ENCODE measurements at regions not wholly inside any gene's neighbourhood (a gene's known extent, or its start where the extent isn't known, plus 50 kb on each side); places are given as distances from the start of the nearest gene placed in this dataset.
A peak's percentile ranks its signal among the peaks of the same experiment; 100 is the strongest.

- DNase-seq (ENCODE audit: low read depth in 3 of 3, low spot score in 2 of 3): peak in 1 of 3 donors; percentile 37
Measured at GRCh38 chr19:32129141-32129540, 216.3 kb upstream of the ZNF507 start.

DNA sequence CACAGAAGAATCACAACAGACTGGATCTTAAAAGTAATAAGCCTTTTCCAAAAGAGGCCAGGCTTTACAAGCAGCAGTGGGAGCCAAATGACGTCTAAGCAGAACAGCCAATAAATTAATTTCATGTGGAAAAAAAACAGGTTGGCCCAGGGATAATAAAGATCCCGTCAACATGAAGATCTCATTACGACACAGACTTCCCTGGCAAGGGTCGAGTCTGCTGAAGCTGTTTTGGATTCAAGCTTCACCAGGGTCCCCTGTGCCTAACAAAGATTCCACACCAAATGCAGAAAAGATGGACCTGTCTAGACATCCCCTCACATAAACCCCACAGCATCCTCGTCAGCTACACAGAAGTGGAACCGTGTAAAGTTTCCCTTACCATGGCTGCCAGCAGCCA is 215.1 kb upstream of the ZNF507 start:
- no peak for DNase-seq (ENCODE audit: low read depth in 3 of 3, low spot score in 2 of 3)

DNA sequence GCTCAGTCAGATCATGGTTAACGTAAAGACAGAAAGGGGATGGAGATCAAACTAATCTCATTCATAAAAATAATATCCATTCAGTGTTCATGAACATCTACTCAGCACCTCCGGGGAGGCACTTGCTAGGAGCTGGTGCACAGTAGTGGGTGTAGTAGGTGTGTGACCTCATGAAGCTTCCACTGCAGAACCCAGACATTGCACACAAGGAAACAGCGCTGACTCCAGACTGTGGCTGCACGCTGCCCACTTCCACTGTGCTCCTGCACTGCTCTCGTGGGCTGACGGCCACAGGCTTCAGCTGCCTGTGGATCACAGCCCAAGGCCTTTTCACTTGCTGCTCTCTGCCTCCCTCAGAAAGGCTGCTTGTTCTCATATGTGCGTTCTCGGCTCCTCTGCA is 214.4 kb upstream of the ZNF507 start:
- DNase-seq (ENCODE audit: low read depth in 3 of 3, low spot score in 2 of 3): no peak

- no peak for DNase-seq (ENCODE audit: low read depth in 3 of 3, low spot score in 2 of 3)
Measured at GRCh38 chr19:32138416-32138815, 207.0 kb upstream of the ZNF507 start.

- no peak for DNase-seq (ENCODE audit: low read depth in 3 of 3, low spot score in 2 of 3)
Measured at GRCh38 chr19:32141840-32142511, 203.4 kb upstream of the ZNF507 start.

DNA sequence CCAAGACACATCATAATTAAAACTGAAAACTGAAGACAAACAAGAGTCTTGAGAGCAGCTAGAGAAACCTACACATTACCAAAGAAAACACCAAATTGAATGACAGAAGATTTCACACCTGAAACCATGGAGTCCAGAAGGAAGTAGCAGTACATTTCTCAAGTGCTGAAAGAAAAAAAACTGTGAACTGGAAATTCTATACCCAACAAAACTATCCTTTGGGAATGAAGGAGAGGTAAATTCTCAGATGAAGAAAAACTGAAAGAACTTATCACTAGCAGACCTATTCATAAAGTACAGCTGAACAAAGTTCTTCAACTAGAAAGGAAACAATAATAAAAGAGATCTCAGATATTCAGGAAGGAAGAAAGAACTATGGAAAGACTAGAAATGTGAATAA is 198.7 kb upstream of the ZNF507 start:
- no peak for DNase-seq (ENCODE audit: low read depth in 3 of 3, low spot score in 2 of 3)

- DNase-seq (ENCODE audit: low read depth in 3 of 3, low spot score in 2 of 3): no peak
Measured at GRCh38 chr19:32150605-32151004, 194.8 kb upstream of the ZNF507 start.

DNA sequence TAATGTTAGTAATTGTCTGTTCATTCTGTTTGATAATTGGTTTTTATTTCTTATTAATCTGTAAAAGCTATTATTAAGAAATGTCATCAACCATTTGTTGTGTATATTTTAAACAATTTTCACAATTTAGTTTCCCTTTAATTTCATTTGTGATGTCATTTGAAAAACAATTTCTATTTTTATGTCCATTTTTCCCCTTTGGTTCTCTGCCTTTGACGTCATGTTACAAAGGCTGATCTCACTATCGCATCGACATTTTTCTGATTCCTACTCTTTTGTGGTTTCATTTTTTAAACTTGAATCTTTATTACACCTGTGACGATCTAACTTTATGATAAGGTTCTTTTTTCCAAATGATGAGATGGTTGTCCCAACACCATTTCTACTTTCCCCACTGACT is 191.0 kb upstream of the ZNF507 start:
- no peak for DNase-seq (ENCODE audit: low read depth in 3 of 3, low spot score in 2 of 3)

DNA sequence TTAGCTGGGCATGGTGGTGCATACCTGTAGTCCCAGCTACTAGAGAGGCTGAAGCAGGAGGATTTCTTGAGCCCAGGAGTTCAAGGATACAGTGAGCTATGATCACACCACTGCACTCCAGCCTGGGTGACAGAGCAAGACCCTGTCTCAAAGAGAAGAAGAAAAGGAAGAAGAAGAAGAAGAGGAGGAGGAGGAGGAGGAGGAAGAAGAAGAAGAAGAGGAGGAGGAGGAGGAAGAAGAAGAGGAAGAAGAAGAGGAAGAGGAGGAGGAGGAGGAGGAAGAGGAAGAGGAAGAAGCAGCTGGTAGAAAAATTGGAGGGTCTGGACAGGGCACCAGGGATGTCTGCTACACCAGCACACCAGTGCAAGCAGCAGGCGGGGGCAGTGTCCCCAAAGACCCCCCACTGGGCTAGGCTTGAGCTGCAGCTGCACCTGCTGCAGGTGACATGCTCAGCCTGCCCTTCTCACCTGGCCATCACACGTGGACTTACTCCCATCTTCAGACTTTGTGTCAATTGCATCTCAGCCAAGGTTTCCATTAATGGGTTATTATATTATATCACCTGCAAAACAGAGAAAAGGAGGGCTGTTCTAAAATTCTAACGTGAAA is 180.9 kb upstream of the ZNF507 start:
- no peak for DNase-seq (ENCODE audit: low read depth in 3 of 3, low spot score in 2 of 3)

- no peak for DNase-seq (ENCODE audit: low read depth in 3 of 3, low spot score in 2 of 3)
Measured at GRCh38 chr19:32165141-32165540, 180.3 kb upstream of the ZNF507 start.

DNA sequence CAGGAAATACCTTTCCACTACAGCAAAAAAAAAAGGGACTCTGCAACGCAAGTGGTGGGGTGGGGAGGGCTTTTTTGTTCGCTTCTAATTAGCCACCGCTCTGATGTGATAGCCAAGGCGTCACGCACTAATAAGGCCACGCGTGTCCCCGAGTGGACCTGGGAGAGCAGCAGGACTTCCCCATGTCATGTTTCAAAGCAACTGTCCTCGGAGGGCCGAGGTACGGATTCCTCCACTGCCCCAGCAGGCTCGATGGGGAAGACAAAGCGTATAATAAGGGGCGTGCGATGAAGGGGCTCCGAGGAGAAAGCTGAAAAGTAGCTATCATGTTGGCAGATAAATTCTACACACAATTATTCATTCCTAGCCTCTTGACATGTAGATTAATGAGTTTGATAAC is 179.7 kb upstream of the ZNF507 start:
- no peak for DNase-seq (ENCODE audit: low read depth in 3 of 3, low spot score in 2 of 3)

GRCh38 chr19:32166238-32166637 is 179.2 kb upstream of the ZNF507 start:
- no peak for DNase-seq (ENCODE audit: low read depth in 3 of 3, low spot score in 2 of 3)

DNA sequence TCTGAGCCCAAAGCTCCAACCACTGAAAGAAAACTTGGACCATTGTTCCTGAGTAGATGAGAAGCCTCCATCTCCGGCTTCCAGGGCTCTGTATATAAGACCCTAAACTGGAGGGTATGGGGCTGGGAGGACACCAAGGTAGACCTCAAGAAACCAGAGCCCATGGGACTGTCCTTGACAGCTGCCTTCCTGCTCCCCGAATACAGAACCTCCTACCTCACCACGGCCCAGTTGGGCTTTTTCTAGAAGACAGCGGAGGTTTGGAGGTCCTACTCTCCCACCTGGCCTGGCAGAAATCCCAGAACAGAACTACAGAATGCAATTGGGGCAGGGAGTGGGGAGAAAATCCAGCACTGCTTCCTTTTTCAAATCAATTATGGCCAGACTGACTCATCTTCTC is 177.3 kb upstream of the ZNF507 start:
- no peak for DNase-seq (ENCODE audit: low read depth in 3 of 3, low spot score in 2 of 3)

DNA sequence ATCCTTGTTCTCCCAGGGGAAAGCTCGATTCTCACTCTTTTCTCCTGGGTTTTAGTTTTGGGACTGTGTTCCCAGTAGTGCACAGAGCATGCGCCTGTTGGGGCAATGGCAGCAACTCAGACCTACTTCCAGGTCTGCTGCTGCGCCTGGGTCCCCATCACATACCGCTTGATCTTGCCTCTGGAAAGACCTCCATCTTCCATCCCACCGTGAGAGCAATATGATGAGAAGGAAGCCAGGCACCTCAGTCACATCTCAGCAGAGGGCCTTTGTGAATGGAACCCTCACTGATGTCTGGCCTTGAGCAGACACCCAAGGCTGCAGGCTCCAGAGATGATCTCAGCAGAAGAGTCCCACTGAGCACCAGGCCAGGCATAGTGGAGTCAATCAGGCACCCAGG is 176.8 kb upstream of the ZNF507 start:
- no peak for DNase-seq (ENCODE audit: low read depth in 3 of 3, low spot score in 2 of 3)

GRCh38 chr19:32171719-32172151 is 173.7 kb upstream of the ZNF507 start:
- peak; percentile 9 to 21 (median 20) for DNase-seq (ENCODE audit: low read depth in 3 of 3, low spot score in 2 of 3)

- no peak for DNase-seq (ENCODE audit: low read depth in 3 of 3, low spot score in 2 of 3)
Measured at GRCh38 chr19:32172566-32173160, 172.7 kb upstream of the ZNF507 start.

DNA sequence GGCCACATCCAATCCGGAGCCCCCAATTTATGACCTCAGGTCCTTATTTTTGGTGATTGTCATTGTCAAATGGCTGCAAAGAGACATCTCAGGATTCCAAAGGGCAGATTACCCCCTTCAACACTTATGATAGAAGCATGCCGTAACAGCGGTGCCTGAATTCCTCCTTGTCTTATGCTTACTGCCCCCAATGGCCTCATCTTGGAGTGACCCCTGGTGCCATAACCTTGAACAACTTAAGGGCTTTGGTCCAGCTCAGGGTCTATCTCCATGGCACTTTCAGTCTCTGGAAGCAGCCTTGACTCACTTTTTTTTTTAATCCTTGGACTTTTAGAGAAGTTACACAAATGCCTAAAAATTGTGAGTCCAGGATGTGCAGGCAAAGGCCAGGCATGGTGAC is 171.6 kb upstream of the ZNF507 start:
- no peak for DNase-seq (ENCODE audit: low read depth in 3 of 3, low spot score in 2 of 3)

- DNase-seq (ENCODE audit: low read depth in 3 of 3, low spot score in 2 of 3): no peak
Measured at GRCh38 chr19:32174386-32175113, 170.9 kb upstream of the ZNF507 start.

DNA sequence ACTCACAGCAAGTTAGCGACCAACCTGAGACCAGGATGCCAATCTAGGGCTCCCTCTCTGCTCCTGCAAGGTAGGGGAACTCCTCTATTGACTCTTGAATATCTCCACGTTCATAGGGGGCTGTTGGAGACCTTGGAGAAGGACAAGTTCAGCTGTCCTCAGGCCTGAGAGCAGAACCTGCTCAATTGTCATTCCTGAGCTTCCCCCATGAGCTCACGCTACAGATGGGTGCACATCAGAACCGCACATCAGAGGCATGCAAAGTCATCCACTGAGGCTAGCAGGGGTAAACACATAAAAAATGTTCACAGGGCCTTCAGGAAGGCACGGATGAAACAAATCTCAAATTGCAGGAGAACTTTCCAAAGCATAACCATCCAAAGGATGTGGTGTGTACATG is 168.8 kb upstream of the ZNF507 start:
- DNase-seq (ENCODE audit: low read depth in 3 of 3, low spot score in 2 of 3): no peak

DNA sequence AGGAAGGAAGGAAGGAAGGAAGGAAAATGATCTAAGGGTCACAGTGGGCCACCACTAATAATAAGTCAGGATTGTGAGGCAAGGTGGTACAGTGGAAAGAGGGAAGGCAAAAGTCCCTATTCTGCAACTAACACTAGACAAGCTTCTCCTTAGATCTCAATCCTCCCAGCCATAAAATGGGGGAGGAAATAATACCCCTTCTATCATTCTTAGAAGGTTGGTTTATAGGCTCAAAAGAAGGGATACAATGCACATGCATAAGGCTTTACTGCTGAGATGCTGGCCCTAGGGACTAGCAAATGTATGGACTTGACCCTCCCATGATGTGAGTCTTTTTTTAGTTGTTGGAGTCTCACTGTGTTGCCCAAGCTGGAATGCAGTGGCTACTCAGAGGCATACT is 167.7 kb upstream of the ZNF507 start:
- no peak for DNase-seq (ENCODE audit: low read depth in 3 of 3, low spot score in 2 of 3)

GRCh38 chr19:32178401-32178800 is 167.0 kb upstream of the ZNF507 start:
- no peak for DNase-seq (ENCODE audit: low read depth in 3 of 3, low spot score in 2 of 3)

DNA sequence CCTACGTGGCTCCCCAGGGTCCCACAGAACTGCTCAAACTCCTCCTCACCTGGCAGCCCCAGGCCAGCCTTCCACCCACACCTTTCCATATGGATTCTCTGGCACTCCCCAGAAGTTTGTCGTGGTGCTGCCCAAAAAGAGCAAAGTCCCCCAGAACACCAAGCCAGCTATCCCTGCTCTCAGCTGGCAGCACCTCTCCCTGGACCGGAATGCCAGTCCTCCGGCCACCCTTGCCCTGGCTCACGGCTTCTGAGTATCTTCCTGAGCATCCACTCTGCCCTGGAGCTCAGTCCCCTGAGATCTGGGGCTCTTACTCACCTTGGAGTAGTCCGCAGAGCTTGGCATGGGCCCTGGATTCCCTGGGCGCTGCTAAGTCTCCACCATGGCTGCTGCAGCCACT is 166.5 kb upstream of the ZNF507 start:
- no peak for DNase-seq (ENCODE audit: low read depth in 3 of 3, low spot score in 2 of 3)
